Hepatocyte (in vitro differentiated cells): ENCODE measurements at regions not wholly inside any gene's neighbourhood (a gene's known extent, or its start where the extent isn't known, plus 50 kb on each side); places are given as distances from the start of the nearest gene placed in this dataset.

Experiments used
- DNase-seq: peaks from one replicate; pipeline ENCODE4 v3.0.0-alpha.2; 2016; ENCODE audit warnings: low spot score
- H2AFZ ChIP-seq: fragments of 200-600 bp; sonication (generic); 2 replicates; pipeline ENCODE4 v1.6.0; 2016; ENCODE audit warnings: antibody characterized with exemption, mild to moderate bottlenecking
- H3K27ac ChIP-seq: fragments of 200-600 bp; sonication (generic); 2 replicates; pipeline ENCODE4 v1.5.1; 2016; ENCODE audit warnings: mild to moderate bottlenecking
- H3K27me3 ChIP-seq: fragments of 200-600 bp; sonication (generic); 2 replicates; pipeline ENCODE4 v1.6.1; 2016
- H3K36me3 ChIP-seq: fragments of 200-600 bp; sonication (generic); replicated peaks from 2 replicates; pipeline ENCODE4 v1.5.1; 2016; ENCODE audit warnings: low read depth; ENCODE audit not compliant: insufficient read depth
- H3K4me1 ChIP-seq: fragments of 200-600 bp; sonication (generic); 2 replicates; pipeline ENCODE4 v1.5.1; 2016; ENCODE audit warnings: mild to moderate bottlenecking, moderate library complexity; ENCODE audit not compliant: insufficient read depth
- H3K4me2 ChIP-seq: fragments of 200-600 bp; sonication (generic); 2 replicates; pipeline ENCODE4 v1.6.0; 2016
- H3K4me3 ChIP-seq: fragments of 200-600 bp; sonication (generic); 2 replicates; pipeline ENCODE4 v1.5.1; 2016; ENCODE audit warnings: mild to moderate bottlenecking
- H3K79me2 ChIP-seq: fragments of 200-600 bp; sonication (generic); 2 replicates; pipeline ENCODE4 v1.6.0; 2017; ENCODE audit warnings: mild to moderate bottlenecking
- H3K9me2 ChIP-seq: fragments of 200-600 bp; sonication (generic); replicated peaks from 2 replicates; pipeline ENCODE4 v1.6.0; 2017; ENCODE audit warnings: mild to moderate bottlenecking; ENCODE audit not compliant: insufficient read depth
- H3K9me3 ChIP-seq: fragments of 200-600 bp; sonication (generic); 2 replicates; pipeline ENCODE4 v1.5.1; 2016; ENCODE audit warnings: low read depth, mild to moderate bottlenecking
- H4K20me1 ChIP-seq: fragments of 200-600 bp; sonication (generic); 2 replicates; pipeline ENCODE4 v1.6.0; 2016; ENCODE audit warnings: mild to moderate bottlenecking; ENCODE audit not compliant: insufficient read depth, poor library complexity, severe bottlenecking
- CTCF ChIP-seq: fragments of 200-600 bp; sonication (generic); IDR thresholded peaks from 2 replicates; pipeline ENCODE4 v1.5.1; 2016; ENCODE audit warnings: antibody characterized with exemption, mild to moderate bottlenecking; ENCODE audit not compliant: poor library complexity
- EZH2 ChIP-seq: fragments of 200-600 bp; sonication (generic); IDR thresholded peaks from 2 replicates; pipeline ENCODE4 v1.6.1; 2016; ENCODE audit warnings: antibody characterized with exemption, mild to moderate bottlenecking, borderline replicate concordance
- EZH2phosphoT487 ChIP-seq: fragments of 200-600 bp; sonication (generic); IDR thresholded peaks from one replicate; pipeline ENCODE4 v1.6.1; 2018; ENCODE audit warnings: antibody characterized with exemption, mild to moderate bottlenecking, low read depth, moderate library complexity; ENCODE audit not compliant: unreplicated experiment, severe bottlenecking
- WGBS: methylation state at CpG from one replicate; pipeline ENCODE4 v1.1.6; 2016; ENCODE audit warnings: low lambda C conversion rate; ENCODE audit errors: missing lambda C conversion rate; 5-methylcytosine and 5-hydroxymethylcytosine counted together

DNA sequence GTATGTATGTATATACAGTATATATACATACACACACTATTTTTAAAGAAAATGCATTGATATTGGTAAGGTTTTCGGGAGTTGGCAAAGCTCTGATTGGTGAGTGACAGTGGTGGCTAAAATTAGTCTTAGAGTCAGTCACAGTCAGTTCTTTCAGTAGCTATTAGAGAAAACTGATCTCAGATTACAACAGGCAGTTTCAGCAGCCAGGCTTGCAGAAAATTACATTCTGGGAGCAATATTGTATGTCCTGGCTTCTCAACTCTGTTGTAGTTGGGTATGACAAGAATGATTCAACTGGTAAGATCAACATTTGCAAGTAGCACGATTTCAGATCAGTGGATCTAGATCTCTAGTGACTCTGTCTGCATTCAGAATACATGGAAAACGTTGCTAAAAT lies 897.9 kb upstream of the AUTS2 start:
- 78% methylated on average over 3 of the region's 3 CpGs for WGBS
- no peak for DNase-seq
- Histone ChIP-seq H3K4me2 (no peak overlapping the region), H3K27ac (no peak overlapping the region), H3K9me2 (no peaks in the 10 kb centered on the region), H3K4me3 (no peak overlapping the region), H3K27me3 (no peaks in the 10 kb centered on the region), H2AFZ (no peak overlapping the region), H4K20me1 (no peaks in the 10 kb centered on the region), H3K79me2 (no peaks in the 10 kb centered on the region), H3K4me1 (no peaks in the 10 kb centered on the region), H3K9me3 (no peaks in the 10 kb centered on the region), H3K36me3 (no peaks in the 10 kb centered on the region)
- TF ChIP-seq EZH2, result no peak
- TF ChIP-seq CTCF, result no peak
- TF ChIP-seq EZH2phosphoT487, result no peak

DNA sequence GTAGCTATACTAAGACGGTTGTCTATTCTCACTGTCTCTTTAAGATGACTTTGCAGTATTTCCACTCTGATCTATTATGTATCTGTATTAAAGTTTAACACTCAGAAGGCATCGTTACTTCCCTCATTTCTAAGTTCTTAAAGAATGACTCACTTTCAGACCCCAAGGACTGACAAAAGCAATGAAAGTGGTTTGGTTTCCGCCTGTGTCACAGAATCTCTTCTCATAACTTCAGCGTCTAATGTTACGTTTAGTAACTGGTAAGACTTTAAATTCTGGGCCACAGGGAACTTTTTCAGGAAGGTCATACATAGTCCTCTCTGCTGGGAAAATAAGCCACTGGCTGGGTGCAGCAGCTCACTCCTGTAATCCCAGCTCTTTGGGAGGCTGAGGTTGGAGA lies 892.0 kb upstream of the AUTS2 start:
- no peak overlapping the region for H2AFZ ChIP-seq
- no peaks in the 10 kb centered on the region for H3K9me2 ChIP-seq
- 51% methylated on average over 5 of the region's 5 CpGs for WGBS
- no peaks in the 10 kb centered on the region for H4K20me1 ChIP-seq
- no peaks in the 10 kb centered on the region for H3K4me1 ChIP-seq
- H3K79me2 ChIP-seq, result no peaks in the 10 kb centered on the region
- TF ChIP-seq CTCF (no peak), EZH2phosphoT487 (no peak), EZH2 (no peak)
- H3K4me2 ChIP-seq, result no peak overlapping the region
- DNase-seq, result no peak
- no peaks in the 10 kb centered on the region for H3K9me3 ChIP-seq
- H3K27me3 ChIP-seq, result no peaks in the 10 kb centered on the region
- no peak overlapping the region for H3K27ac ChIP-seq
- H3K4me3 ChIP-seq, result no peak overlapping the region
- no peaks in the 10 kb centered on the region for H3K36me3 ChIP-seq

DNA sequence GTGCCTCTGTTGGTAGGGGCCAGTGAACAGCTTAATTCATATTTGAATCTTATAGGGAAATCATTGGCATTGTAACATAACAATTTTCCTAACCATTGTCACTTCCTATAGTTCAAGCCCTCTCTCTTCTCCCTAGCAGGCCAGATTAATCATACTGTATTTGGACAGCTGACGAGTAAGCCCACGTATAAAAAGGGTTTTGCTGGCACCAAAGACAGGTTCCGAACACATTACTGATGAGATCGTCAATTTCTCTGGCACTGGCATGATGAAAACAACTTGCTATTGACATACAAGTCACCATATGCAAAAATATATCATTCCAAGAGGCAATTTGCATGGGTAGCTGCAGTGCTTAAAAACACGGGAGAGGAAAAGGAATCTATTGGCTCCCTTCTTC lies 891.1 kb upstream of the AUTS2 start:
- Histone ChIP-seq H3K27me3 (no peaks in the 10 kb centered on the region), H4K20me1 (no peaks in the 10 kb centered on the region), H3K4me1 (no peaks in the 10 kb centered on the region), H3K9me3 (no peaks in the 10 kb centered on the region), H3K36me3 (no peaks in the 10 kb centered on the region), H2AFZ (no peak overlapping the region), H3K4me3 (no peak overlapping the region), H3K9me2 (no peaks in the 10 kb centered on the region), H3K27ac (no peak overlapping the region), H3K4me2 (no peak overlapping the region), H3K79me2 (no peaks in the 10 kb centered on the region)
- TF ChIP-seq CTCF (no peak), EZH2phosphoT487 (no peak), EZH2 (no peak)
- WGBS, result 89% methylated on average over 5 of the region's 5 CpGs
- DNase-seq, result no peak

GRCh38 chr7:68707958-68708357 lies 890.3 kb upstream of the AUTS2 start:
- no peak for TF ChIP-seq EZH2phosphoT487
- TF ChIP-seq CTCF, result no peak
- TF ChIP-seq EZH2, result no peak
- no peak overlapping the region for H3K4me3 ChIP-seq
- no peak overlapping the region for H2AFZ ChIP-seq
- H3K27ac ChIP-seq, result no peak overlapping the region
- no peak overlapping the region for H3K4me2 ChIP-seq
- no peaks in the 10 kb centered on the region for H4K20me1 ChIP-seq
- H3K9me3 ChIP-seq, result no peaks in the 10 kb centered on the region
- no peaks in the 10 kb centered on the region for H3K27me3 ChIP-seq
- no peaks in the 10 kb centered on the region for H3K79me2 ChIP-seq
- no peaks in the 10 kb centered on the region for H3K9me2 ChIP-seq
- WGBS, result 98% methylated on average over 6 of the region's 6 CpGs
- no peak for DNase-seq
- H3K4me1 ChIP-seq, result no peaks in the 10 kb centered on the region
- no peaks in the 10 kb centered on the region for H3K36me3 ChIP-seq
